ENCODE measurements at regions not wholly inside any gene's neighbourhood (a gene's known extent, or its start where the extent isn't known, plus 50 kb on each side); places are given as distances from the start of the nearest gene placed in this dataset.
"Not testable (repeated sequence)": the region's sequence is repeated elsewhere in the genome, so short reads cannot be mapped to it uniquely, and the experiment has no call there.

DNA sequence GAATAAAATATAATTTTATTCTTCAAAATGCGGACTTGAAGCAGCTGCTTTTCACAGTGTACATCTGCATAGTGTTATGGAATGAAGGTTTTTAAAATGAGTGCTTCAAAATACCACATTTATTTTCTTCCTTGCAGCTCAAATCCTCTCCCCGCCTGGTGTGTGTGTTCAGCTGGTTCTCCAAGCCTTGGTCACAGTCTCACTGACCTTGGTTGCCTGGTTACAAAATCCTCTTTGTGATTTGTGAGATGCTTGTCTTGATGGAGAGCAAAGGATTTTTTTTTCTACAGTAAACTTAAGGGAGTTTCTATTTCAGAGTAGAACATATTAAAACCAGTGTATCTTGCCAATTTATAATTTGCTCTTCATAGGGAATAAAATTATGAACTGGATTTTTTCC is 139.2 kb downstream of the PCDH18 start:
- DNase-seq, result peak; percentile 22 to 32

DNA sequence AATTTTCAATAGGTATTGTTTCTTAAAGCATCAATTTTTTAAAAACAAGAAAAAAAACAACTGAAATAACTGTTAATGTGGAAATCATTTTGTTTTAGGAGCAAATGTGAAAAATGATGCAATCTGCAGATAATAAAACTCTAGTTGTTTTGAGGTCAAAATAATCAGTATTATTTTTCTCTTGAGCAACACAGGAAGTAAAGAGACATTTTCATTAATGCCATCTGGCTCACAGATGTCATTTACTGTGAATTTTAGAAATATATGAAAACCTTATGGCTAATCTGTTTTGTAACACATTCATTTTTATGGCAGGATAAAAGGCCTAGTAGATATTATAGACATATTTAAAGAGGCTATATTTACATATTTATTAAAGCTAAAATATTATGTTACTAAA is 141.6 kb downstream of the PCDH18 start:
- no peak for DNase-seq

DNA sequence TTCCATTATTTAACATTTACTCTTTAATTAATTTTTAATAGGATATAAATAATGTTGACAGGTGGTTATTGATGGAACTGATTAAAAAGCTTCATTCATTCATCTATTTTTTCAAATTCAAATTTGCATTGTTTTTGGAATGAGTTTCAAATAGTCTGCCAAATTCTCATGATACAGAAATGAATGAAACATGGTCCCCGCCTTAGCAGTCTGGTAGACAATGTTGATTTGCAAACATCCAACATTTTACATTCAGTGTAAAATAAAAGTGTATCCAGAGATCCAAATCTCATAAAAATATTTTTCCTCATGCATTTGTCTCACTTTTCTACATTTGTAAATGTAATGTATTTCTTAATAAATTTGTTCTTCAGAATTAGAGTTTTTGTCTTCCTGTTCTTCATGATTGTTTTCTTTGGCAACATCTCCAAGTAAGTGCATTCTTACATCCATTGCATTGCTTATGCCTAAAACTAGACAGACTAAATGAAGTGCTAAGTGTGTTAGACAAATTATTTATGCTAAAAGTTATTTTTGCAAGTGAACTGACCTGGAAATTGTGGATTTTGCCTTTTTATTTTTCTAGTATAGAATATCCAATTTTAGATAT is 142.3 kb downstream of the PCDH18 start:
- DNase-seq, result no peak

DNA sequence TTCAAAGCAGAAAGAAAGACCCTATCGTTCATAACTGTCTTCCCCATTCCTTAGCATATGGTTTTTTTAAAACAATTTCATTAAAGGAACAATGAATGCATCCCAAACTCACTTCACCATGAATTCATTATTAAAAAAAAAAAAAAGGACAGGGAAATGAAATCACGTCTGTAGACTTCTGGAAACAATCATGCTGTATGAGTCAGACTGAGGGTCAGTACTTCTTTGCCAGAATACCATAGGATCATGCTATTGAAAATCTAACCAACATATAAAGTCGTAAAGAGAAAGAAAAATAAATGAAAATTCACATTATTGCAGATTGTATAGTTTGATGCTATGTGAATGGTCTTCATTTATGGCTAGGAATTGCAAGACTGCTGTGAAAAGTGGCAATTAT is 144.4 kb downstream of the PCDH18 start:
- DNase-seq, result no peak

DNA sequence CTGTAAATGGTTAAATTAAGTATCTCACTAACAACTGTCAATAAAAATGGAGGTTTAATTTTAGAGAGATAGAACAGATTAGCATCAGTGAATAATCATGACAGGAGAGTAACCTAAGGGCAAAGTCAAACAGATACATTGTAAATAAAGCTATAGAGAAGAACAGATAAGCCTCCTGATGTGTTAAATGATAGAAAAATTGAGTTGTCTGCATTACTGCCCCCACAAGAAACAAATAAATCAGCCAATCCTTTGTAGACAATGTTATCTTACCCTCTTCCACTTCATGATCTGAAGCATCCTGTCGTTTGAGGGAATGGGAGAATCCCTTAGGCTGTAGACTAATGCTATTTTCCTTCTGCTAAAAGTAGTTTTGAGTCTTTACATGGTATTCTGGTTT is 147.8 kb downstream of the PCDH18 start:
- DNase-seq, result no peak

DNA sequence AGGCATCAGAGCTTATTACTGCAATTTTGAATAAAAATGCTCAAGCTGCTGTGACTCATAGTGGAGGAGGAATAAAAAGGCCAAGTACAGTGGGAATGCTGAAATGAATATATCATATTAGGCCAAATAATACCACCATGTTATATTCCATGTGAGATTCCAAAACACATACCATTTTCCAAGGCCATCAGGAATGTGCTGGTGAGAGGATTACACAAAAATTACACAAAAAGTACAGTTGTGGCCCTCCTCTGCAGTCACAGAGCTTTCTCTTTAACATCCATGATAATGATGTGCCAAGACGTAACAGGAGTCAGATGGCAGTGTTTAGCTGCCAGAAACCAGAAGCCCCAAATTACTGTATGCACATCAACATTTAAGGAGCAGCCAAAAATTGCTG is 153.5 kb downstream of the PCDH18 start:
- DNase-seq, result no peak

GRCh38 chr4:137378393-137378792 is 153.9 kb downstream of the PCDH18 start:
- no peak for DNase-seq

DNA sequence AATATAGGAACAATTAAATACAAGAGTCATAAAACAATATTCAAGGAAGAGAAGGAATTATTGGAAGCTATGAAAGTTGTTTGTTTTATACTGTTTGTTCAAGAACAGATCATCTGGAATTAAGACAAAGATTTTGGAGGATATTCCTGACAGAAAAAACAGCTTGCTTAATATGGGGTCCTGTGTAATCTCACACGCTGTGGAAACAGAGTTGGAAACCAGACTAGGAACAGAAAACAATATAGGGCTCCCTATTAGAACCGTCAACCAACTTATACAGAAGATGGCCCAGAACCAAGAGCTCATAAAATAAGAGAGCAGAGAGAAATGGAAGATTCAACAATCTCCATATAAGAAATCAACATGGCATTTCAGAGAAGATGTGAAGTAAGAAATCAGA is 156.0 kb downstream of the PCDH18 start:
- DNase-seq, result no peak

- no peak for DNase-seq
Observed at GRCh38 chr4:137375111-137375850, 157.0 kb downstream of the PCDH18 start.

DNA sequence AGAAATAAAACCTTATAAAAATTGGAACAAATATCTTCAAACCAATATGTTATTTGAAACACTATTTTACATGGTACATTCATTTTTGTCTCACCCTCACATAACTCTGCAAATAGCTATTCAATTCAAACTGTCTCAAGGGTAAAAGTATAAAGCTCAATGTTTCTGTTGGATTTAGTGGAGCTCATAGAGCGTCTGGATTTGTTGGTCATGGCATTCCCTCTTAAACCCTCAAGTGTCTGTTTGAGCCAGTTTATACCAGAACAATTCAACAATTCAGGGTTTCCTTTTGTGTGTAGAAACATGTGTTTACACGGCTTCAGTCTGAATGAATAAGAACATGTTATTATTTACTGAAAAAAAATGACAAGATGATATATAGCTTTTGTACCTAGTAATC is 161.6 kb downstream of the PCDH18 start:
- DNase-seq, result no peak

DNA sequence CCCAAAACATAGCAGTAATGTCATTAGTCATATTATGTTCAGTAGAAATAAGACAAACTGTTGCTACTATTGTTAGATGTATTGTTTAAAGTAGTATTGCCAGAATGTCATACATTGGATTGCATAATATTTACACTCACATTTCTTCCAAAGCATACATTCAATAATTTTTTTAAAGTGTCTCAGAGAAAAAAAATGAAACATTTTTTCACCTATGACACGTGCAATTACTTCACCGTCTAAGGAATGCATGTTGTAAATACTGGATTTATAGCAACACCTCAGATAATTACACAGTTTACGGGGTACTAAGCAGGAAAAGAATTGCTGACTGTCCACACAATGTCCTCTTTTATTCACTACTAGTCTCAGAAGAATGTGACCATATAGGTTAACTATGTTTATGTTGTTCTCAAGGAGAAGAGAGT is 162.1 kb downstream of the PCDH18 start:
- DNase-seq, result no peak

DNA sequence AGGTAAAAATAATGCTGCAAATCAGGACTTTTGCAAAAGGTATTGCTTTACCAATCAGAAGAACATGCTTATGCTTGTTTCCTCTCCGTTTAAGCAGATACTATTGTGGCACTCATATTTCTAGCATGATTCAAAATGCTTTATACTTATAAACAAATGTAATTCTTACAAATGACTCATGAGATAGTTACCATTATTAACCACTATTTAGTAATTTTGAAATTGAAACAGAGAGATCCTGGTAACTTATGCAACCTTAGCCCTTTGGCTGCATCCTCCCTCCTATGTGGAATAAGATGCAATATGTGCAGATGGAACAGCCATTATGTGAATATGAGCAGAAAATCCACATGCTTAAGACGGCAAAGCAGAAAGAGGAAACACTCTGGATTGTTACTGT is 164.7 kb downstream of the PCDH18 start:
- DNase-seq, result no peak

DNA sequence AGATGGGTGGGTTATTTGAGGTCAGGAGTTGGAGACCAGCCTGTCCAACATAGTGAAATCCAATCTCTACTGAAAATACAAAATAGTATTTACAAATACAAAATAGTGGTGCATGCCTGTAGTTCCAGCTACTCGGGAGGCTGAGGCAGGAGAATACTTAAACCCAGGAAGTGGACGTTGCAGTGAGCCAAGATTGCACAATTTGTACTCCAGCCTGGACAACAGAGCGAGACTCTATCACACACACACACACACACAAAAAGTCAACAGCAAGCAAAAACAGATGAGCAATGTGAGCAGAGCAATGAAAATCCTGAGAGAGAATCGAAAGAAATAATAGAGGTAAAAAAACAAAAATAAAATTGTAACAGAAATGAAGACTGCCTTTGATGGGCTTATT is 168.8 kb downstream of the PCDH18 start:
- DNase-seq, result no peak

DNA sequence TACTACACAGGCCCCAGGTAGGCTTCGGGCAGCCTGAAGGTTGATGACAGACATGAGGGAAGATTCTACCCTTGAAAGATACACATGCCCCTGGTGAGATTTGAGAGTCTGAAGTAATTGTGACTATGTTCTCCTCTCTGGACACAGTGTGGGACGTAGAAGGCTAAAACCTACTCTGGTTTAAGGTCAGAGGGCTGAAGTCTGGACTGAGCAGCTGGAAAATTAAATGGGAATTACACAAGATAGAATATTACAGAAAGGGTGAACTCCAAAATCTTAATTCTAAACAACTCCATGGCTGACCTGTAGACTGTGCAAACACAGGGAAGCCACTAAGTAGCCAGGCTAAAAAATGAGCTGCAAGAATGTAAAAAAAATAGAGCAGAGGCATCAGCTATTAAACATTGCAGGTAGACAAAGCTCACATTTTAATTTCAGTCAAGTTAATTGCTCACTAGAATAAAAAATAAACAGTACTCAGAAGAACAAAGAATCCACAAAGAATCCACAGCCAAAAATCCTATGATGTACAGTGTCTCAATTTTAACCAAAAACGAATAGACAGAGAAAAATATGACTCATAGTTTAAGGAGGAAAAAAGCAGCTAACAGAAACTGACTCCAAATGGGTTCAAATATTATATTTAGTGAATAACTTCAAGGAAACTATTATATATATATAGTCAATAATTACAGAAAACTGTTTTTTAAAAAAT is 170.4 kb downstream of the PCDH18 start:
- DNase-seq, result no peak

DNA sequence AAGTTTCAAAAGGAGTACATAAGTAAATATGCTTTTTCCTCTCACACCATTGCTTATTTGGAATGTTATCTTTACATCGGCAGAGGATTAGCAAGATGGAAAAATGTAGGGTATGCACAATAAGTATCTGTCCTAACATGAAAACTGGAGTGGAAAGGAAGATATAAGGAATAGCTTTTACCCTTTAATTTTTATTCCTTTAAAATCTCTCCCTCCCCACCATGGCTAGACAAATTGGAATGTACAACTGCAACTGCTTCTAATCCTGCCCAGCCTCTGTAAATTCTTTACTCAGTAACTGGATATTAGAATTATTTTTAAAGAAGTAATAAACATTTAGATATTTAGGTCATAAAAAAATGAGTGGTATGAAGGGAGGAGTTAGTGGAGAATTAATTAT is 171.5 kb downstream of the PCDH18 start:
- DNase-seq, result no peak

DNA sequence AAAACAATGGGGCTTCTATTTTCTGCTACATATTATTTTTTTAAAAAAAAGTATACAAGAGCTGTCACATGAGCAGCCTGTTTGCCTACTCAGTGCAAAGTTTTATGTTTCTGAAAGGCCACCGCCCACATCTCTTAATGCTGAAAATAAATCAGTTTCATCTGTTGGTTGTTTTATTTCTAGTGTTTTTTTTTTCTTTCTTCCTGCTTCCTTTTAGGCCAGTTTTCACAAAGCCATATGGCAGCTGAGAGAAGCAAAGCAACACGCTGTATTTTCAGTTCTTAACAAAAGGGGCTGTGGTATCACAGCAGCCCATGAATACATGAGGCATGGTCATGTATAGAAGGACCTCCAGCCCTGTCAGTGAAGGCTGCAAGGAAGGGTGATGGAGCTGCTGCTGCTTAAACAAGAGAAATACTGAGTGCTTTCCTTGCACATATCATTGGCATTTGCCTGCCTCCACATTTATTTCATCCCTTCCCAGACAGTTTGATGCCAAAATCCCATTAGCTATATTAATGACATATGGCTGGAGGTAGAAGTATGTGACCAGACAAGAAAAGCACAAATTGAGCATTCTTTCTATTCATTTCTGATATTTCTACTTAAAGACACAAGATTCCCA is 172.5 kb downstream of the PCDH18 start:
- DNase-seq, result no peak

DNA sequence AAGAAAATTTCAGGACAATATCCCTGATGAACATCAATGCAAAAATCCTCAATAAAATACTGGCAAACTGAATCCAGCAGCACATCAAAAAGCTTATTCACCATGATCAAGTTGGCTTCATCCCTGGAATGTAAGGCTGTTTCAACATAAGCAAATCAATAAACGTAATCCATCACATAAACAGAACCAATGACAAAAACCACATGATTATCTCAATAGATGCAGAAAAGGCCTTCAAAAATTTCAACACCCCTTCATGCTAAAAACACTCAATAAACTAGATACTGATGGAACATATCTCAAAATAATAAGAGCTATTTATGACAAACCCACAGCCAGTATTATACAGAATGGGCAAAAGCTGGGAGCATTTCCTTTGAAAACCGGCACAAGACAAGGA is 177.7 kb downstream of the PCDH18 start:
- not testable (repeated sequence) for DNase-seq

GRCh38 chr4:137347371-137347770 is 184.9 kb downstream of the PCDH18 start:
- no peak for DNase-seq

GRCh38 chr4:137345597-137345996 is 186.7 kb downstream of the PCDH18 start:
- DNase-seq, result no peak

DNA sequence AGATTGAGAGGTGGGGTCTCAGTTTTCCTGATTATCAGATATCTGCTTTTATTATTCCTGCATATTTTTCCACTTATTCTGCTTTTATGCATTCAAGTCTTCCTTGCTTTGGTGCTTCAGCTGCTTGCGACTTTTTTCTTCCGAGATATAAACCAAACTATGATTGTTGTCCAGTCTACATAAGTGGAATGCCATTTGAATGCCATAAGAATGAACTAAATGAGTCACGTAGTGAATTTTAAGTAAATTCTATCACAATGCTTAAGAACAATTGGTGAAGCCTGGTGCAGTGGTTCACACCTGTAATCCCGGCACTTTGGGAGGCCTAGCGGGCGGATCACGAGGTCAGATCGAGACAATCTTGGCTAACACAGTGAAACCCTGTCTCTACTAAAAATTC is 189.1 kb downstream of the PCDH18 start:
- no peak for DNase-seq

- DNase-seq, result no peak
Observed at GRCh38 chr4:137333031-137333430, 199.3 kb downstream of the PCDH18 start.

GRCh38 chr4:137312257-137312656 is 220.0 kb downstream of the PCDH18 start:
- DNase-seq, result no peak

GRCh38 chr4:137310593-137311490 is 221.5 kb downstream of the PCDH18 start:
- DNase-seq, result no peak
